ENCODE measurements at regions not wholly inside any gene's neighbourhood (a gene's known extent, or its start where the extent isn't known, plus 50 kb on each side); places are given as distances from the start of the nearest gene placed in this dataset.
"Not testable (repeated sequence)": the region's sequence is repeated elsewhere in the genome, so short reads cannot be mapped to it uniquely, and the experiment has no call there.

GRCh38 chr13:82305588-82305987 is 1576.7 kb downstream of the SLITRK1 start:
- no peak for DNase-seq

- DNase-seq, result no peak
Observed at GRCh38 chr13:82298106-82298505, 1584.2 kb downstream of the SLITRK1 start.

- no peak for DNase-seq
Observed at GRCh38 chr13:82294226-82294625, 1588.0 kb downstream of the SLITRK1 start.

- DNase-seq, result no peak
Observed at GRCh38 chr13:82292334-82292733, 1589.9 kb downstream of the SLITRK1 start.

- no peak for DNase-seq
Observed at GRCh38 chr13:82291852-82292251, 1590.4 kb downstream of the SLITRK1 start.

- no peak for DNase-seq
Observed at GRCh38 chr13:82275644-82276043, 1606.6 kb downstream of the SLITRK1 start.

GRCh38 chr13:82259284-82259683 is 1623.0 kb downstream of the SLITRK1 start:
- DNase-seq, result no peak

- no peak for DNase-seq
Observed at GRCh38 chr13:82257790-82258507, 1624.3 kb downstream of the SLITRK1 start.

- no peak for DNase-seq
Observed at GRCh38 chr13:82248762-82249161, 1633.5 kb downstream of the SLITRK1 start.

- no peak for DNase-seq
Observed at GRCh38 chr13:82245860-82246259, 1636.4 kb downstream of the SLITRK1 start.

- DNase-seq, result no peak
Observed at GRCh38 chr13:82224806-82225205, 1657.5 kb downstream of the SLITRK1 start.

GRCh38 chr13:82221621-82222020 is 1660.7 kb downstream of the SLITRK1 start:
- no peak for DNase-seq

GRCh38 chr13:82220641-82221040 is 1661.6 kb downstream of the SLITRK1 start:
- DNase-seq, result no peak

- no peak for DNase-seq
Observed at GRCh38 chr13:82216165-82216564, 1666.1 kb downstream of the SLITRK1 start.

- DNase-seq, result no peak
Observed at GRCh38 chr13:82214341-82214740, 1667.9 kb downstream of the SLITRK1 start.

- no peak for DNase-seq
Observed at GRCh38 chr13:82206241-82206640, 1676.0 kb downstream of the SLITRK1 start.

GRCh38 chr13:82202398-82202797 is 1679.9 kb downstream of the SLITRK1 start:
- DNase-seq, result no peak

GRCh38 chr13:82196087-82196486 is 1686.2 kb downstream of the SLITRK1 start:
- DNase-seq, result no peak

- DNase-seq, result no peak
Observed at GRCh38 chr13:82187227-82187626, 1695.0 kb downstream of the SLITRK1 start.

GRCh38 chr13:82176751-82177150 is 1705.5 kb downstream of the SLITRK1 start:
- no peak for DNase-seq

- DNase-seq, result no peak
Observed at GRCh38 chr13:82165396-82166174, 1716.7 kb downstream of the SLITRK1 start.

- not testable (repeated sequence) for DNase-seq
Observed at GRCh38 chr13:82164780-82165395, 1717.4 kb downstream of the SLITRK1 start.

- DNase-seq, result no peak
Observed at GRCh38 chr13:82147526-82147925, 1734.7 kb downstream of the SLITRK1 start.

GRCh38 chr13:82136880-82137279 is 1745.4 kb downstream of the SLITRK1 start:
- DNase-seq, result no peak
